Gastroesophageal sphincter (tissue), 4 donors: ENCODE measurements at regions not wholly inside any gene's neighbourhood (a gene's known extent, or its start where the extent isn't known, plus 50 kb on each side); places are given as distances from the start of the nearest gene placed in this dataset.

ENCODE experiments used
- ATAC-seq: fragments of 150-250 bp; one replicate; pipeline ENCODE4 v1.9.1; 2016; ENCODE audit warnings: mild to moderate bottlenecking, moderate library complexity
- H3K27ac ChIP-seq, 4 donors: fragments of 200-600 bp; sonication (generic) in 3 of 4; 1 replicate in 3 of 4; 2 replicates in 1 of 4; pipeline ENCODE4 v1.5.1; 2016 to 2019
- H3K27me3 ChIP-seq: fragments of 200-600 bp; sonication (generic); one replicate; pipeline ENCODE4 v1.5.1; 2019
- H3K36me3 ChIP-seq, 2 donors: fragments of 200-600 bp; sonication (generic); one replicate each; pipeline ENCODE4 v1.5.1; 2019; ENCODE audit warnings: control low read depth in 1 of 2
- H3K4me1 ChIP-seq, 3 donors: fragments of 200-600 bp; sonication (generic); 1 replicate in 2 of 3; 2 replicates in 1 of 3; pipeline ENCODE4 v1.5.1; 2016 to 2019; ENCODE audit warnings: control low read depth in 2 of 3
- H3K4me3 ChIP-seq, 2 donors: fragments of 200-600 bp; sonication (generic); one replicate each; pipeline ENCODE4 v1.5.1; 2019; ENCODE audit warnings: mild to moderate bottlenecking in 1 of 2, moderate library complexity in 1 of 2
- H3K9me3 ChIP-seq, 3 donors: fragments of 200-600 bp; sonication (generic); one replicate each; pipeline ENCODE4 v1.5.1; 2017 to 2019; ENCODE audit warnings: control low read depth in 2 of 3
- EP300 ChIP-seq: sonication (generic); formaldehyde crosslinking; IDR thresholded peaks from one replicate; pipeline ENCODE4 v1.6.1; 2017; ENCODE audit warnings: antibody characterized with exemption, mild to moderate bottlenecking
- POLR2A ChIP-seq, 2 donors: fragments of 450-650 bp; IDR thresholded peaks; one replicate each; pipeline ENCODE4 v1.6.1; 2017; ENCODE audit warnings: antibody characterized with exemption in 2 of 2, mild to moderate bottlenecking in 2 of 2, moderate library complexity in 1 of 2
- POLR2AphosphoS5 ChIP-seq: sonication (generic); formaldehyde crosslinking; IDR thresholded peaks from one replicate; pipeline ENCODE4 v1.6.1; 2017; ENCODE audit warnings: antibody characterized with exemption
- WGBS, 2 donors: methylation state at CpG; one replicate each; pipeline ENCODE4 v1.1.5; 2018; ENCODE audit warnings: low coverage in 1 of 2; 5-methylcytosine and 5-hydroxymethylcytosine counted together
- TF ChIP-seq, protein P1 (sequence below), 4 experiments: fragments of 200-600 bp in 2 of 4; fragments of 450-650 bp in 2 of 4; sonication (generic) in 1 of 4; IDR thresholded peaks; one replicate each; pipeline ENCODE4 v1.5.1; 2017 to 2019; ENCODE audit warnings: antibody characterized with exemption in 4 of 4, mild to moderate bottlenecking in 2 of 4, moderate library complexity in 2 of 4

DNA sequence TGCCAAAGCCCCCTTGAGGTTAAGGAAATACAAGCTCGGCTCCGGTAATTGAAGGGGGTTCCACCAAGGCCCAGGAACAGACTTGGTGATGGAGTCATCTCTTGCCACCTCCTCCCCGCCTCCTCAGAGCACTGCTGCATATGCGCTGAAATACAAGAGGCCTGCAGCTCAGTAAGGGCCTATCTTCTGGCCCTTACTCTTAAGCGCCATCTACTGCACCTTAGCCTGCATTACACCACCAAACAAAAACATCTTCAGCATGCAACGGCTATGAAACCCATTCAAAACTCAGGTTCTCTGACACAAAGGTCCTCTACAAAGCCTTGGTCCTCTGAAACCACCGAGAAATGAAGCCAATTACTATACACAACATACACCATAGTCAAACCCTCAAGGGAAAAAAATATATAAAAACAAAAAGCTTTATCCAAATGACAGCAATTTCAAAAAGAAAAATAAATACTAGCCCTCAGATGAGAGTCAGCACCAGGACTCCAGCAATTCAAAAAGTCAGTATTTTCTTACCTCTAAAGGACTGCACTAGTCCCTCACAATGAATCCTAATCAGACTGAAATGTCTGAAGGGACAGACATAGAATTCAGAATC lies 176.8 kb upstream of the TBX20 start:
- TF ChIP-seq POLR2A (IDR thresholded peaks at IDR 0.05) = no peak
- TF ChIP-seq EP300 = no peak
- TF ChIP-seq, protein P1, sequence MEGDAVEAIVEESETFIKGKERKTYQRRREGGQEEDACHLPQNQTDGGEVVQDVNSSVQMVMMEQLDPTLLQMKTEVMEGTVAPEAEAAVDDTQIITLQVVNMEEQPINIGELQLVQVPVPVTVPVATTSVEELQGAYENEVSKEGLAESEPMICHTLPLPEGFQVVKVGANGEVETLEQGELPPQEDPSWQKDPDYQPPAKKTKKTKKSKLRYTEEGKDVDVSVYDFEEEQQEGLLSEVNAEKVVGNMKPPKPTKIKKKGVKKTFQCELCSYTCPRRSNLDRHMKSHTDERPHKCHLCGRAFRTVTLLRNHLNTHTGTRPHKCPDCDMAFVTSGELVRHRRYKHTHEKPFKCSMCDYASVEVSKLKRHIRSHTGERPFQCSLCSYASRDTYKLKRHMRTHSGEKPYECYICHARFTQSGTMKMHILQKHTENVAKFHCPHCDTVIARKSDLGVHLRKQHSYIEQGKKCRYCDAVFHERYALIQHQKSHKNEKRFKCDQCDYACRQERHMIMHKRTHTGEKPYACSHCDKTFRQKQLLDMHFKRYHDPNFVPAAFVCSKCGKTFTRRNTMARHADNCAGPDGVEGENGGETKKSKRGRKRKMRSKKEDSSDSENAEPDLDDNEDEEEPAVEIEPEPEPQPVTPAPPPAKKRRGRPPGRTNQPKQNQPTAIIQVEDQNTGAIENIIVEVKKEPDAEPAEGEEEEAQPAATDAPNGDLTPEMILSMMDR (IDR thresholded peaks at IDR 0.05) = no peak
- no peak for TF ChIP-seq POLR2AphosphoS5
- H3K27ac ChIP-seq = no peak overlapping the region
- no peaks in the 10 kb centered on the region for H3K36me3 ChIP-seq
- no peak overlapping the region for H3K4me3 ChIP-seq
- no peak for ATAC-seq
- no peaks in the 10 kb centered on the region for H3K4me1 ChIP-seq
- H3K9me3 ChIP-seq = peaks cover 0 to 36% (median 0%) of the 10 kb centered on the region in 3 donors
- 51 to 100% methylated on average over 1 to 3 of the region's 7 CpGs for WGBS, 2 donors
- H3K27me3 ChIP-seq = no peaks in the 10 kb centered on the region

DNA sequence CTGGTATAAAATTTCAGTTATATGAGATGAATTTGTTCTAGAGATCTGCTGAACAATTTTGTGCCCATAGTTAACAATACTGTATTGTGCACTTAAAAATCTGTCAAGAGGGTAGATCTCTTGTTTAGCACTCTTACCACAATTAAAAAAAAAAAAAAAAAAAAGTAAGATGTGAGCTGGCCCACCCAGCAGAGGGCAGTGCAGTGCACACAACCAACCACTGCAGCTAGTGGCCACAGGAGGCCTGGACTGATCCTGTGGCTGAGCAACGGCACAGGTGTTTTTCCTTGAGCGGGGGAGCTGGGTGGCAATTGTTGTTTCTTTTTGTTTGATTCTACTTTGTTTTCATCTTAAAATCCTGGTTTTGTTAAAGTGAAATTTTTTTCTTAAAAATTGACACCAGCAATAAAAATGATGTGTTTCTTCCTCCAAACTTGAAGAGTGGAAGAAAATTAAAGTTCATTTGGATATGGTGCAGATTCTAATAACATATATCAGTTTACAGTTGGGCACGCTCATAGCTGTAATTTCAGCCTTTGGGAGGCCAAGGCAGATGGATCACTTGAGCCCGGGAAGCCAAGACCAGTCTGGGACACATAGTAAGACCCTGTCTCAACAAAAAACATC lies 171.1 kb upstream of the TBX20 start:
- no peaks in the 10 kb centered on the region for H3K36me3 ChIP-seq
- H3K9me3 ChIP-seq = peaks cover 0 to 14% (median 0%) of the 10 kb centered on the region in 3 donors
- no peaks in the 10 kb centered on the region for H3K4me1 ChIP-seq
- no peak overlapping the region for H3K4me3 ChIP-seq
- TF ChIP-seq EP300 = no peak
- TF ChIP-seq, protein P1 (IDR thresholded peaks at IDR 0.05) = peak; percentile 39 to 64 (median 56)
- WGBS, 2 donors = 63 to 67% methylated on average over 3 to 4 of the region's 4 CpGs
- H3K27me3 ChIP-seq = no peaks in the 10 kb centered on the region
- ATAC-seq = no peak
- H3K27ac ChIP-seq = no peak overlapping the region

DNA sequence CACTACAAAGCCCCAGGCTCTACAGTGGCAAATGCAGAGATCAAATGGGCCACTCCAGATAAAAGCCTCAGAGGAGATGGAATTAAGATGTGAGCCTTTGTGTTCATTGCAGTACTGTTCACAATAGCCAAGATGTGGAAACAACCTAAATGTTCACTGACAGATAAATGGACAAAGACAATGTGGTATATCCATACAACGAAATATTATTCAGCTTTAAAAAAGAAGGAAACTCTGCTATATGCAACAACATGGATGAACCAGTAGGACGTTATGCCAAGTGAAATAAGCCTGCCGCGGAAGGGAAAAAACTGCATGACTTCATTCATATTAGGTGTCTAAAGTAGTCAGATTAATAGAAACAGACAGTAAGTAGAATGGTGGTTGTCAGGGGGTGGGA lies 170.5 kb upstream of the TBX20 start:
- no peak overlapping the region for H3K27ac ChIP-seq
- TF ChIP-seq POLR2AphosphoS5 (no peak), EP300 (no peak), POLR2A (IDR thresholded peaks at IDR 0.05) (no peak)
- TF ChIP-seq, protein P1 (IDR thresholded peaks at IDR 0.05) = no peak
- H3K9me3 ChIP-seq = peaks cover 0 to 9% (median 0%) of the 10 kb centered on the region in 3 donors
- no peaks in the 10 kb centered on the region for H3K36me3 ChIP-seq
- 85 to 88% methylated on average over 4 of the region's 4 CpGs for WGBS, 2 donors
- H3K4me1 ChIP-seq = no peaks in the 10 kb centered on the region
- ATAC-seq = no peak
- no peaks in the 10 kb centered on the region for H3K27me3 ChIP-seq
- no peak overlapping the region for H3K4me3 ChIP-seq

DNA sequence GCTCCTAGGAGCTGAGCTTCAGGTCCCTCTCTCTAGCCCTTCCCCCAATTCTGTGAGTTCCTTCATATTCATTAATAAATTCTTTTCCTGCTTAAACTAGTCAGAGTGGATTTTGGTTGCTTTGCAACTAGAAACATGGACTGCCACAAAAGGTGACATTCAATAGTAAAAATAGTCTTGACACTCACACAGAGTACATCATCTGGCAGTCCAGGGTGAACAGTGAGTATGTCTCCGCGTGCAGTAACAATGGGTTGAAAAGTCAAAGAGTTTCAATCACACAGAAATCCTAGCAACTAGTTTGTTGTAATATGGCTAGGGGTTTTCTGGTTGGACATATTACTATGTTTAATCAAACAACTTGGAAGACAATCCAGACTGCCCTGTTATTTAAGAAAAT lies 168.8 kb upstream of the TBX20 start:
- no peak for ATAC-seq
- H3K27ac ChIP-seq = no peak overlapping the region
- TF ChIP-seq POLR2AphosphoS5 (no peak), POLR2A (IDR thresholded peaks at IDR 0.05) (no peak), EP300 (no peak)
- TF ChIP-seq, protein P1 (IDR thresholded peaks at IDR 0.05) = no peak

DNA sequence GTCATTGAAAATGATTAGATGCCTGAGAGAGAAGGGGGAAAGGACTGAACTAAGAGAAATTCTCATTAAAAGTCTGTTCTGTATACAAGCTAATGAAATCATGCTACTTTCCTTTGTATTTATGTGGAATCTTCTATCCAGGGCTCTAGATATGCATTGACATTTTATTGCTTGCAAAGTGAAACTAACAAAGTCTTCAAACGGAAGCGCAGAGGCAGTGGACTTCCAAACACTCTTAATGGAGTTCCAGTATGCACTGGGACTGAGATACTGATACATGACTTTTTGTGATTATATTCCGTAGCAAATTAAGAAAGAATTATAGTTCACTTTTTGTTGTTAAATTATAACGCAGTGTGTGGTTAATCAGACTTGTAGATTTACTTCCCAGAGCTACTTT lies 166.8 kb upstream of the TBX20 start:
- Histone ChIP-seq H3K36me3 (no peaks in the 10 kb centered on the region), H3K27me3 (peaks cover 5% of the 10 kb centered on the region), H3K9me3 (no peaks in the 10 kb centered on the region), H3K4me1 (no peaks in the 10 kb centered on the region), H3K4me3 (peak overlapping the region in 1 of 2 donors; percentile 10), H3K27ac (no peak overlapping the region)
- TF ChIP-seq, protein P1 (IDR thresholded peaks at IDR 0.05) = no peak
- TF ChIP-seq POLR2A (IDR thresholded peaks at IDR 0.05) (no peak), EP300 (no peak), POLR2AphosphoS5 (no peak)
- WGBS, 2 donors = 24 to 64% methylated on average over 4 of the region's 4 CpGs
- ATAC-seq = no peak

More for the DNA sequence above, 168.8 kb upstream of the TBX20 start:
- H3K27me3 ChIP-seq = peaks cover 5% of the 10 kb centered on the region
- H3K4me1 ChIP-seq = no peaks in the 10 kb centered on the region
- H3K9me3 ChIP-seq = peaks cover 0 to 3% (median 0%) of the 10 kb centered on the region in 3 donors
- no peaks in the 10 kb centered on the region for H3K36me3 ChIP-seq
- WGBS, 2 donors = 82 to 86% methylated on average over 2 of the region's 2 CpGs
- H3K4me3 ChIP-seq = no peak overlapping the region
